ENCODE measurements at regions not wholly inside any gene's neighbourhood (a gene's known extent, or its start where the extent isn't known, plus 50 kb on each side); places are given as distances from the start of the nearest gene placed in this dataset.

- Histone ChIP-seq H3K36me3 (ENCODE audit: low read depth) (no peaks in the 10 kb centered on the region), H3K4me1 (ENCODE audit: low read depth) (no peaks in the 10 kb centered on the region), H3K4me3 (no peak overlapping the region), H3K9me3 (no peaks in the 10 kb centered on the region)
- TF ChIP-seq CTCF (IDR thresholded peaks at IDR 0.05) = no peak
- intact Hi-C loops (cut with DNase I, micrococcal nuclease) = no loop called here
- DNase-seq (no peak), ATAC-seq (no peak)
Measured at GRCh38 chr3:1953536-1953935, 145.1 kb upstream of the CNTN4 start.

- Histone ChIP-seq H3K9me3 (no peaks in the 10 kb centered on the region), H3K36me3 (ENCODE audit: low read depth) (no peaks in the 10 kb centered on the region), H3K4me1 (ENCODE audit: low read depth) (no peaks in the 10 kb centered on the region), H3K4me3 (no peak overlapping the region)
- TF ChIP-seq CTCF (IDR thresholded peaks at IDR 0.05) = no peak
- intact Hi-C loops (cut with DNase I, micrococcal nuclease) = no loop called here
- no peak for ATAC-seq
- DNase-seq = no peak
Measured at GRCh38 chr3:1954632-1955031, 144.0 kb upstream of the CNTN4 start.

DNA sequence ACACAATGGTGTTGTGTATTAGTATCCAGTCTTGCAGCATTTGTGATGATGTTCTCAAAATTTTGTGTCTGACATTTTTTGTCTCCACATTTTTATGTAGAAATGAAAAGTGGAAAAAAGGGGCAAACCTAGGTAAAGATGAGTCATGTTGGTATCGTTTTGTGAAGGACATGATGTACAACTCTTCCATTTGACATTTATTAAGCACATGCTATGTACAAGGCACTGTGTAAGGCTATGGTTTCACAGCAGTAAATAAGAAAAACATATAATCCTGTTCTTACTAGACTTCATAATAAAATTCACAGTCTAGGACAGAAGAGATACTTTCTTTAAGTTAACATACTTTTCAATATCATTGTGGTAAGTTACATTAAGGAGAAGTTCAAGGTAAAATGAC is 143.5 kb upstream of the CNTN4 start:
- Histone ChIP-seq H3K9me3 (no peaks in the 10 kb centered on the region), H3K4me3 (no peak overlapping the region), H3K4me1 (ENCODE audit: low read depth) (no peaks in the 10 kb centered on the region), H3K36me3 (ENCODE audit: low read depth) (no peaks in the 10 kb centered on the region)
- no peak for TF ChIP-seq CTCF (IDR thresholded peaks at IDR 0.05)
- DNase-seq (no peak), ATAC-seq (no peak)
- intact Hi-C loops (cut with DNase I, micrococcal nuclease) = no loop called here

DNA sequence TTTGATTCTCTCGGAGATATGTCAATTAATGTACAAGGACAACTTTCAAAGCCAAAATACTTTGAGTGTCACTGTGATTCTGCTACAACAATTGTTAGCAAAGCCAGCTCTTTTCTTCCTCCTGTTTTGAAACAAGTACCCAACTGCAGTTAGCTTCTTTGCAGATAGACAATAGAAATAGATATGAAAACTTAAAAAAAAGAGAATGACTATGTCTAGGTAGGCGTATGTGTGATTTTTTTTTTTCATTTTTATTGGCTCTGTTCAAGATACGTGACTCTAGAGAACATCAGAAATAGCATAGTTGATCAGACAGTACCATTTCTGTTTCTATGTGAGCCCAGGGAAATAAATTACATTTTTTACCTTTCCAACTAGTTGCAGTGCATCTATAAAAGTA is 142.9 kb upstream of the CNTN4 start:
- Histone ChIP-seq H3K4me3 (no peak overlapping the region), H3K4me1 (ENCODE audit: low read depth) (no peaks in the 10 kb centered on the region), H3K9me3 (no peaks in the 10 kb centered on the region), H3K36me3 (ENCODE audit: low read depth) (no peaks in the 10 kb centered on the region)
- no peak for TF ChIP-seq CTCF (IDR thresholded peaks at IDR 0.05)
- intact Hi-C loops (cut with DNase I, micrococcal nuclease) = no loop called here
- DNase-seq (no peak), ATAC-seq (no peak)

- no peak for ATAC-seq
- Histone ChIP-seq H3K36me3 (ENCODE audit: low read depth) (no peaks in the 10 kb centered on the region), H3K4me1 (ENCODE audit: low read depth) (no peaks in the 10 kb centered on the region), H3K4me3 (no peak overlapping the region), H3K9me3 (no peaks in the 10 kb centered on the region)
- no peak for TF ChIP-seq CTCF (IDR thresholded peaks at IDR 0.05)
- intact Hi-C loops (cut with DNase I, micrococcal nuclease) = no loop called here
- no peak for DNase-seq
Measured at GRCh38 chr3:1960506-1960905, 138.2 kb upstream of the CNTN4 start.

GRCh38 chr3:1962396-1963088 is 136.1 kb upstream of the CNTN4 start:
- ATAC-seq = no peak

More at GRCh38 chr3:1962396-1963088, 136.1 kb upstream of the CNTN4 start:
- no peak for TF ChIP-seq CTCF (IDR thresholded peaks at IDR 0.05)
- DNase-seq = no peak
- H3K4me3 ChIP-seq = no peak overlapping the region
- H3K4me1 ChIP-seq (ENCODE audit: low read depth) = no peaks in the 10 kb centered on the region
- H3K9me3 ChIP-seq = no peaks in the 10 kb centered on the region
- no peaks in the 10 kb centered on the region for H3K36me3 ChIP-seq (ENCODE audit: low read depth)
- intact Hi-C loops (cut with DNase I, micrococcal nuclease) = no loop called here

All from mucosa of descending colon (tissue), 3 donors.